Esophagus squamous epithelium (tissue), 4 donors: ENCODE measurements at regions not wholly inside any gene's neighbourhood (a gene's known extent, or its start where the extent isn't known, plus 50 kb on each side); places are given as distances from the start of the nearest gene placed in this dataset.

Experiments
- POLR2A ChIP-seq, 4 donors: fragments of 450-650 bp; IDR thresholded peaks; one replicate each; pipeline ENCODE4 v1.6.1; 2017; ENCODE audit warnings: antibody characterized with exemption in 4 of 4, mild to moderate bottlenecking in 4 of 4, moderate library complexity in 3 of 4
- TF ChIP-seq, protein P1 (sequence below), 6 experiments: fragments of 450-650 bp in 4 of 6; fragments of 200-600 bp in 2 of 6; sonication (generic) in 2 of 6; IDR thresholded peaks; one replicate each; pipeline ENCODE4 v1.5.1; 2016 to 2019; ENCODE audit warnings: antibody characterized with exemption in 6 of 6, mild to moderate bottlenecking in 4 of 6, moderate library complexity in 4 of 6

DNA sequence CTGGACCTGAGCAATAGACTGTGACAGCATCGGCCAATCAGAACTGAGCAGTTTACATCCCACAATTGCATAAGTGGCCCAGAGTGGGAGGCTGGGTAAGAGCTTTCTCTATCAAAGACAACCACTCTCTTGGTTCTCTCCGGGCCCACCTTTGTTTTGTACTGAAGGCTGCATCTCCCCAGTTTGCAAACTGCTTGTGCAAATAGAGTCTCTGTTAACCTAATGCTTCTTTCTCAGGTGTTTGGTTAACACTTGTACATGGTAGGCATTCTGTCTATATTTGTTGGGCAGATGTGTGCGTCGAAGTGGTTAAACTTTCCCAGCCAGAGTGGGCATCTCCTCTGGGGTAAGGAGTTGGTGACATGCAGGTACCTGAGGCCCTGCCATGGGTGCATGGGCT is 177.1 kb downstream of the CDH26 start:
- TF ChIP-seq, protein P1, sequence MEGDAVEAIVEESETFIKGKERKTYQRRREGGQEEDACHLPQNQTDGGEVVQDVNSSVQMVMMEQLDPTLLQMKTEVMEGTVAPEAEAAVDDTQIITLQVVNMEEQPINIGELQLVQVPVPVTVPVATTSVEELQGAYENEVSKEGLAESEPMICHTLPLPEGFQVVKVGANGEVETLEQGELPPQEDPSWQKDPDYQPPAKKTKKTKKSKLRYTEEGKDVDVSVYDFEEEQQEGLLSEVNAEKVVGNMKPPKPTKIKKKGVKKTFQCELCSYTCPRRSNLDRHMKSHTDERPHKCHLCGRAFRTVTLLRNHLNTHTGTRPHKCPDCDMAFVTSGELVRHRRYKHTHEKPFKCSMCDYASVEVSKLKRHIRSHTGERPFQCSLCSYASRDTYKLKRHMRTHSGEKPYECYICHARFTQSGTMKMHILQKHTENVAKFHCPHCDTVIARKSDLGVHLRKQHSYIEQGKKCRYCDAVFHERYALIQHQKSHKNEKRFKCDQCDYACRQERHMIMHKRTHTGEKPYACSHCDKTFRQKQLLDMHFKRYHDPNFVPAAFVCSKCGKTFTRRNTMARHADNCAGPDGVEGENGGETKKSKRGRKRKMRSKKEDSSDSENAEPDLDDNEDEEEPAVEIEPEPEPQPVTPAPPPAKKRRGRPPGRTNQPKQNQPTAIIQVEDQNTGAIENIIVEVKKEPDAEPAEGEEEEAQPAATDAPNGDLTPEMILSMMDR (IDR thresholded peaks at IDR 0.05), result no peak
- TF ChIP-seq POLR2A (IDR thresholded peaks at IDR 0.05), result no peak
